Nucleus accumbens (tissue), 56 donors: ENCODE measurements at regions not wholly inside any gene's neighbourhood (a gene's known extent, or its start where the extent isn't known, plus 50 kb on each side); places are given as distances from the start of the nearest gene placed in this dataset.
A peak's percentile ranks its signal among the peaks of the same experiment; 100 is the strongest.

Experiments
- DNase-seq, 56 donors: peaks; one replicate each; lab custom pipeline; 2025; lab: John Stamatoyannopoulos, UW

DNA sequence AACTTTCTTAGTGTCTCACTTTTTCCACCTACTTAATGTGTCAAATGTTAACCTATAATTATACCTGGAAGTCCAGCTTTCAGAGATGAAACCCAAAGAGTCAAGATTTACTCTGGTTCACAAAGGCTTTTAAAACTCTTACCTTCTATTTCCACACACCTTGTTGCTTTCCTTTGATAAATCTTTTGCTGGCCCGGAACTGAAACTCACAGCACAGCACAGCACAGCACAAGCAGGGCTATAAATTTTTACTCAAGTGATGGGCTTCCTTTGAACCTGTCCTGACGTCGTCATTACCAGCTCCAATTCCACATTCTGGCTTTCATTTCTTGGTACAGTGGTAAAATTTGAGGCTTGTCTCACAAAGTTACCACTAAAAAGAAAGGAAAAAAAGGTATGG, 861.0 kb downstream of the SORCS3 start:
- DNase-seq, result no peak

DNA sequence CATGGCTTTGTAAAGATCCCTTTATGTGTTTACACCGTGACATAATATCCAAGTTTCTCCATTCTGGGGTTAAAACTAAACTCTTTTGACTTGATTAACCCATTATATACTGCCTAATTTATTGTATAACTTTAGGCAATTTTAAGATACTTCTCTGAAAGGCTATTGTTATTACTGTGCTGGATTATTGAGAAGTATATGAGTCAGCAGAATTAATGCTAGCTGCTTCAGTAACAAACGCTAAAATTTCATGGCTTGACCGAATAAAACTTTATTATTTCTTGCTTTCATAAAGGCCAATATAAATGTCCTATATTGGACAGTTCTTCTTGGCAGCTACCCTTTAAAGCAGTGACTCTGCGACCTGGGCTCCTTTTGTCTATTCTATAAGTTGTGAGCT, 853.9 kb downstream of the SORCS3 start:
- no peak for DNase-seq

DNA sequence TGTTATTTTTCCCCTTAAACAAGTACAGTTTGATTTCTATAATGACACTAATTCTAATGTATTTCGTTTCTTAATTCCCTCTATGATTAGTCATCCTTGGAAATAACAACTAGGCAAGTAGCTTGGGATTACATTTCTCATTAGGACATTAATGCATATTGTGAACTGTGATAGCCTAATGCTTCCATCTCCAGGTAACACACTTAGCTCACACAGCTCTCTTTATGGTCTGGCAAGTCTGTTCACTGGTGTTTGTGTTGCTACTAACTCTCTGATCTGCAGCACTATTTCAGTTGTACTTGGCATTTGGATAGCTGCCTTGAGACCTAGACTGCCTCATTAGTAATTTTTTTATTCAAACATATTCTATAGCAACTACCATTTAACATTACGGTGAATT, 853.2 kb downstream of the SORCS3 start:
- DNase-seq, result no peak

DNA sequence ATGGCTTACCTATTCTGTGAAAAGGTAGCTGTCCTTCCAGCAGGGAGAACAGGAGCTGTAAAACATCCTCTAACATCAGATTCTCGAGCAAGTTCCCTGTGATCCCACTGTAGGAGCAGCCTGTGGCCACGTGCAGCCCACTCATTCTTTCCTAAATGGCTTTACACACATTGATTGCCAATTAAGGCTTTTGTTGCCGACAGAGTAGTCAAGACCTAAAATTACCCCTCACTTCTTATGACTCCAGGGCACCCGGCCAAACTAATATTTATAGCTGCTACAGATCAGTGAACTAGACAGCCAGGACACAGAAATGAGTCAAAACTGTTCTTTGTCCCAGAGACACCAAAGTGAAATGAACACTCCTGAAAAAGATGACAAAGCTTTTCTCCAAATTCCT, 832.1 kb downstream of the SORCS3 start:
- DNase-seq, result no peak

DNA sequence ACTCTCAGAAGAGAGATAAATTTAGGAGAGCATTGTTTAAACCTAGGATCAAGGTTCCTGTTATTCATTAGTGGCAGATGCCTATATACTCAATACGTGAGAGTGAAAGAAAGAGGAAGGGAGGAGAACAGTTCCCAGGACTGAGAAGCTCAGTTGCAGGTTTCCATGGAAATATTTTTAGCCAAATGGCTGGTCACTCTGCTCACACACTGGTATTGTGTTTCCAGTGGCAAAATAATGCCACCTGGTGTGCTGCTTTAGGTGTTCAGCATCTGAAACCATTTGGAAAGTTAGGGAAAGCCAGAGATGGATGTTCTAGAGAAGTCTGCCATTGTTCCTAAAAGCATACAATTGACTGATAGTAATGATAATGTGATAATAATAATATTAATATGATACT, 827.7 kb downstream of the SORCS3 start:
- no peak for DNase-seq

DNA sequence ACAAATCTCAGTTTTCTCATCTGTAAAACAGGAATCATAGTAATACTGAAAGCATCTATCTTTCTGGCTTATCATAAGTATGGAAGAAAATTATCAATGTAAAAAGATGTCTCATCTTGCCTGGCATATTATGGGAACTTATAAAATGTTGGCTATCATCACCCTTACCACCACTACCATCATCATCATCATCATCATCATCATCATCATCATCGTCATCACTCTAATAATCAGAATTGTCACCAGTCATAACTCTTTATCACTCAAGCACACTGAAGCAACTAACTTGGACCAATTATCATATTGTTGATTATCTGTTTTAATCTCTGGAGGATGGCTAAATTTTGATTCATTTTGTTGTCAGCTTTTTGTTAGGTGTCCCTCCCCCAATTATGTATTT, 825.4 kb downstream of the SORCS3 start:
- no peak for DNase-seq

DNA sequence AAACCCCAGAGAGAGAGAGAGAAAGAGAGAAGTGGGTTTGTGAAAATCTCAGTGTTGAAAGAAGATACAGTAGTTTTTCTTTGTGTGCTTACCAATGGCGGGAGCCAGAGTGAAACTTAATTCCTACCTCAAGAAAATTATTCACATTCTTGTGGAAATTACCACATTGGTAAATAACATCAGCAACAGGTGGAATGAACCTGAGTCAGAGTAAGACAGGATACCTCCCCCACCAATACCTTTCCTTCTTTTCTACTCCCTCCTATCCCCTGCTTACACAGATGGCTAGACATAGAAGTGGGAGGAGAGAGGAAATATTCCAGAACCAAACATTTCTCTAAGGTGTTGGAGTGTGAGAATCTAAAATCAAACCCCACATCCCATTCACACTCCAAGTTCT, 793.9 kb downstream of the SORCS3 start:
- DNase-seq, result no peak

DNA sequence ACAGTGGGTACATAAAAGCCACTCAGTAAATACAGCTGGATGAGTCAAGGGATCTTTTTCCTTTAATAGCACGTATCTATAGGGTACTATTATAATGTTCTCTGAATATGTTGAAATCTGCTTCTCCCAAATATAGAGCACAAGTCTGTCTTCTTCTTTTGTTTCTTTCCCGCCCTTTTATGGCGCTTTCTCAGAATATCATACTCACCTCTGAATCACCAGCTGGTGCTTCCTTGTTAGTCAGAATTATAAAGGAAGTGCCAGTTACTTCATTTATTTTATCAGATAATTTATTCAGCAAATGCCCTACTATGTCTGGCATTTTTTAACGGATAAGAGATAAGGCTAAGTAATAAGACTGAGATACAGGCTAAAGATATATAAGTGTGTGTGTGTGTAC, 772.9 kb downstream of the SORCS3 start:
- no peak for DNase-seq

DNA sequence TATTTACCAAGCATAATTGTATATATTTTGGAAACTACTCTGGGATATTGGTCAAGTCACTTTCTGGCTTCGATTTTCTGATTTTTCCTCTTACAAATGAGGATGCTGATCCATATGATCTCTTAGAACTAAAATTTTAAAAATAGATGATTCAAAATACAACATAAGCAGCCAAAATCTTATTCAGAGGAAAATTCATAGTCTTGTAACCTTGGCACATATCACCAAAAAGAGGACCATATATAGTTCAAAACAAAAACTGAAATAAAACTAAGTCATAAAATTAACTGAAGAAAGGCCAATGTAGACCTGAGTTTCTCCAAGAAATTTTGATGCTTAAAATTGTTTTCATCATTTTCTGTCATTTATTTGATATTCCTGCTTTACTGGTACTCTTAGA, 768.3 kb downstream of the SORCS3 start:
- DNase-seq, result no peak

DNA sequence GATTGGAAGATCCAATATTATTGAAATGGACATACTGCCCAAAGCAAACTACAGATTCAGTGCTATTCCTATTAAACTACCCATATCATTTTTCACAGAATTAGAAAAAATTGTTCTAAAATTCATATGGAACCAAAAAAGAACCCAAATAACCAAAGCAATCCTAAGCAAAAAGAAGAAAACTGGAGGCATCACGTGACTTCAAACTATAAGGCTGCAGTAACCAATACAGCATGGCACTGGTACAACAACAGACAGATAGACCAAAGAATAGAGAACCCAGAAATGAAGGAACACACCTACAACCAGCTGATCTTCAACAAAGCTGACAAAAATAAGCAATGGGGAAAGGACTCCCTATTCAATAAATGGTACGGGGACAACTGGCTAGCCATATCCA, 765.4 kb downstream of the SORCS3 start:
- no peak for DNase-seq

DNA sequence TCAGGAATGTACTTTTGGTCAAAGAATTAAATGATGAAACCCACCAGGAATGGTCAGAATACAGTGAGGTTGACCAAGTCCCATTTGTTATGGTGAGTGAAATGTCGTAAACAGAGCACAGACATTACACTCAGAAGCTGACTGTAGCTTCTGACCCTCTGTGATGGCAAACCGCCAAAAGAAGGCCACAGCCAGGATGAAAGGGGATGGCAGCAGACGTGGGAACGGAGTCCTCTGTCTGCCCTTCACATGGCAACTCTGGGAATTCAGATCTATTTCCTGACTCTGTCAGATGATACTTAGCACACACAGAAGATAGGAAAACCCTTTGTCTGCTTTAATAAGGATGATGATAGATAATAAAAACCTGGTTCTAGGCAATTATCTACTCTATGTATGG, 757.1 kb downstream of the SORCS3 start:
- DNase-seq, result no peak

DNA sequence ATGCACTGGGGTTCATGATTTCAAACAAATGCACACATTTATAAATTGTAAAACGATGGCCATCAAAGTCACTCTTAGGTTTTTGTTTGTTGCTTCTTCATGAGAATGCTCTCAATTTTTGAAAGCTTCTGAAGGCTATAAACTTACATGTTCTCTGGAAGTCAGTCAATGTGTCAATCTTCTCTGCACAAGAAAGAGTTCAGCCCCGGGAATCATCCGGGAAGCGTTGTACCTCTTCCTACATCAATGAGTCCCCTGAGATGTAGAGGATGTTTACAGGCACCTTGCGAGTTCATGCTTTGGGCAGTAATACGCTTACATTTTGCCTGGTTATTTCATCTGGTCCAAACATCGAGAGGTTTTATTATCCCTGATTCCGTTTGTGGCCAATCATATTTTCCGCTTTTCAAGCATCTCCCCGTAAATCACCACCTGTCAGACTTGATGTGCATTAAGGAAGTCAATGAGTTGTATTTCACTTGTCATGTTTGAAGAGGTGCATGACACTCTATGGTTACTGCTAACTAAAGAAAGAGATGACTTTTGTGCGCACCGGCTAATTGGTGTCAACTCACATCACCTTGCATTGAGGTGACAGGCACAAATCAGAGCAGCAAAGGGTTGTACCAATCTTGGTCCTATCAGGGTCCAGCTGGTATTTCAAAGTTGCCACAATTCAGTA, 750.7 kb downstream of the SORCS3 start:
- no peak for DNase-seq

DNA sequence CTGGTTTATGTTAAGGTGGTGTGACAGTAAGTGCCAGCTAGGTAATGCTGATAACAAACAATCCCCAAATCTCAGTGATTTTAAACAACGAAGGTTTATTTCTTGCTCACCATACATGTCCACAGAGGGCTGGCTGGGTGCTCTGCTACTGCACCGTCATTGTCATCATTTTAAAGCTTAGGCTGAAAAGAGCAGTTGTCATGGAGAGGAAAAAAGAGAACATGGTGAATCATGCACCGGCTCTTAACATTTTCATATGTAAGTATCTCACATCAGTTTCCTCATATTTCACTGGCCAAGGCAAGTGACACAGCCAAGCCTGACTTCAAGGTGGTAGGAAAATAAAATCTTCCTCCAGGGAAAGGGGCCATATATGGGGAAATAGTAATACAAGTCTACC, 746.9 kb downstream of the SORCS3 start:
- DNase-seq, result no peak

DNA sequence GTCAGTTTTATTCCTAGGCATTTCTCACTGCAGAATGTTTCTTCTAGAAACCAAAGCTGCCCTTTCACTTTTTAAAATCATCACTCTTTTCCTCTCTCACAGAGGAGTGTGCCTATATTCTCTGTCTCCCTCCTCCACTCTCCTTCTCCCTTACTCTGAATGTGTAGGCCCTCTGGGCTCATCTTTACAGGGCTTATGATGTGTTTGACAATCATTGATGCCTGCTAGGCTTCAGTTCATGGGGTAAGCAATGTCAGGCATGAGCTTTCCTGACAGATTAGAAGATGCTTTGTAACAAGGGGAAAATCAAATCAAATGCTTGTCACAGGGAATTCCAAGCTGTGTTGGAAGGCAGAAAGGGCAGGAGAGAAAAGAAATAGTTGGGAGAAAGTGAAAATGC, 742.9 kb downstream of the SORCS3 start:
- DNase-seq, result no peak

DNA sequence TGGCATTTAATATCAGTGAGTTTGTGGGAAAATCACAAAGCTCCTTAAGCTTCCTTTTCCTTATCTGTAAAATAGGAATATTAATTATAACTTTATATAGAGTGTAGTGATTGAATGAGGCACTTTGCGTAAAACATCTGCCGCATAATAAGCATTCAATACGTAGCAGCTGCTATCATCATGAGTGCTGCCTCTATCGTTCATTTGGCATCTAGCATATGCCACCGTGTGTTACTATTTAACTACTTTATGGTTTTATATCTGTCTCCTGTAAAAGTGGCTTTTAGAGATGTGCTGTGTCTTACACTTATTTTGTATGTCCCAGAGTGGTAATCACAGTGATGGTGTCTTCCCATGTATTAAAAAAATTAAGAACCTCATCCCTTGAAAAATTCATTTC, 729.6 kb downstream of the SORCS3 start:
- no peak for DNase-seq

DNA sequence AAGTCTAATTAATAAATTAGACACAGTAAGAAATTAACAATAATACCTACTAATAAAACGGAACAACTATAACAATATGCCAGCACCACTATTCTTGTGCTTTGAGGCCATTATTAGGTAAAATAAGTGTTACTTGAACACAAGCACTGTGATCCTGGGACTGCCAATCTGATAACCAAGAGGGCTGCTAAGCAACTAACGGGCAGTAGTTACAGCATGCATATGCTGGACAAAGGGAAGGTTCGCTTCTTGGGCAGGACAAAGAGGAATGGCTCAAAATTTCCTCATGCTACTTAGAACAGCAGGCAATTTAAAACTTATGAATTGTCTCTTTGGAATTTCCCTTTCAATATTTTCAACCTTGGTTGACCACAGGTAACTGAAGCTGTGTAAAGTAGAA, 718.6 kb downstream of the SORCS3 start:
- DNase-seq, result no peak

DNA sequence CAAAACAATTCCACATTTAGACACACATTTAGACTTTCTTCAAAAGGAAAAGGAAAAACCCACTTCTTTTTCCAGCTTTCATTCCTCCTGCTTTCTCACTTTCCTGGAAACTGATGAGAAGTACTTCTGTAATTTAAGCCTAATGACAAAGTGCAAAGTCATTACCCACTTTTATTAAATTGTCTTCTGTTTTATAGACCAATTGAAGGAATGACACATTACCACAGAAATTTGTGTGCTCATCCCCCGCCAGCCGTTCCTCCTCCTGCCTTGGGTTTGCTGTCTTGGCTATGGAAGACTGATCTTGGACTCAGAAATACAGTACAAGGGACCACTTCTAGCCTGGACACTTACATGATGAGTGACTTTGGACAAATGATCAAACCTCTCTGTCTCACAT, 717.8 kb downstream of the SORCS3 start:
- DNase-seq, result no peak

DNA sequence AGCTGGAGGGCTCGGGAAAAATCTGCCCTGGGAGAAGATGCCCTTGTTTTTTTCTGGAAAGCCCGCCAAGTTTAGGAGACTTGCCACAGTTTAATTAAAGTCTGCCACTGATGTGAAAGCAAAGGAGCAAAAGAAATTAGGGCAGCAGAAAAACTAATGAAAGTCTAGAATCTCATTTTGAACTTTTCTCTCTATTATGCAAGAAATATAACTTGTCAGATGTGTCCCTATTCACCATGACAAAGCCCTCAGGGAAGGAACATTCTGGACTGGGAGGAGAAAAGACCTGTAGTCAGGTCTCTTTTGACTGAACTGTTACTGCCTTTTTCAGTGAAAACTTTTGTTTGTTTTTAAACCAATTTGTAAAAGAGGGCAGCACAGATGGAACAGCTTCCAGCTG, 715.5 kb downstream of the SORCS3 start:
- DNase-seq, result peak in 11 of 56 donors; percentile 9 to 45 (median 26)

DNA sequence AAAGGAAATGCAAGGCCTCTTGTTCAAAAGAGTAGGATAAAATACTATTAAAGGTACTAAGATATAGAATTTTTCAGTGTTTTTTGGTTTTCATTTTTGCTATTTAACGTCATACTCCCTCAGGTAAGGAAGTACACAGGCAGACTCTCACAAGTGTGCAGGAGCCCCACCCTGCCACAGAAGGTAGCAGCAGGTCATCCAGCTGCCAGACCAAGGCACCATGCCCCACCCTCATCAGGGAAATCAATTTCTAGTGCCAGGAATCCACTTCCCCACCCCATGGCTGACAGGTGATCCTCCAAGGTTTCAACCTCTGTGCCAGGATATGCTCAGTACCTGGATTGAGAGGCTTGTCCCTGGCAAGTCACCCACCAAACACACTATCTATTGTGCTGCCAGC, 712.9 kb downstream of the SORCS3 start:
- DNase-seq, result no peak

DNA sequence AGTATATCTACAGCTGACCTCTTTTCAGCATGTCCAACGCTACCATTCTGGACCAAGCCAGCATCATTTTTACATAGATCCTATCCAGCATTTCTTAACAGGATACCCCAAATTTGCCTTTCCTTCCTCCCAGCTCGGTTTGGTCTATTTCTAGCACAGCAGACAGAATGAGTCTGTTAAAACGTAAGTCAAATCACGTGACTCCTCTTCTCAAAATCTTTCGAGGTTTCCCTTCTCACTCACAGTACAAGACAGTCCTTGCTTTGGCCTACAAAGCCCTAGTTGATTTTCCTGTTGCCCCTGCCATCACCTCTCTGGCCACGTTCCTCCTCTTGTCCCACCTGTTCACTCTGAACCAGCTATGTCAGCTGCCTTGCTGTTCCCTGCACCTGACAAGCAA, 711.7 kb downstream of the SORCS3 start:
- no peak for DNase-seq

DNA sequence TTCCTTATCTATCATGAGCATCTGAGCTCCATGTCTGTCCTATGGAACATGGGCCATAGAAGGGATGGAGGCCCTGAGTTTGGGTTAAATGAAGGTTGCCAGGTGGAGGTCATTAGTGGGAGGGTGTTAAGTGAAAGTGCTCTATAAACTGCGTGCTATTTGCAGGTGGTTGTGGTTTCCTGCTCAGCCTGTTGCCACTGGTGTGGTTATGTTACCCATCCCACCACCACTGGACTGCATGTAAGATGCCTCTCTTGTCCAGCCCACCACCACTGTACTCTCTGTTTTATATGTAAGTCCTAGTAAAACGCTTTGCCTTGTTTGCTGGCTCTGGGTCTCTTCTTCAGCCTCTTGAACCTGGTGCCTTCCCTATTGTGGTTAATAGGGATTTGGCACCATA, 711.2 kb downstream of the SORCS3 start:
- DNase-seq, result no peak

DNA sequence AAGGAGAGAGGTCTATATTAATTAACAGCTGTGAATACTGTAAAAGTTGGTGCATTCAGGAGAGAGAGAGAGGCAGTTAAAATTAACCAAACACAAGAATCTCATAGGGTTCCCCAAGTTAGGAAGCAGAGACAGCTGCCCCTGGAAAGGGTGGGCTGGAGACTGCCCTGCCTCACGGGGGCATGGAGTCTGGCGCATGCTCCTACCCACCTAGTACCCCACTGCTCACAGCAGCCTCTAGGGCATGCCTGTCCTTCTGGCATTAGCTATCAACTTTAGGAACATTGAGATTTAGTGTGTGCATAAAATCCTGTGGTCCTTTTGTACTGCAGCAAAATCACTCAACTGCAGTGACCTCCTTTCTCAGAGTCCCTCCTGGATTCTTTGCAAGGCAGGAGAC, 710.1 kb downstream of the SORCS3 start:
- DNase-seq, result no peak

DNA sequence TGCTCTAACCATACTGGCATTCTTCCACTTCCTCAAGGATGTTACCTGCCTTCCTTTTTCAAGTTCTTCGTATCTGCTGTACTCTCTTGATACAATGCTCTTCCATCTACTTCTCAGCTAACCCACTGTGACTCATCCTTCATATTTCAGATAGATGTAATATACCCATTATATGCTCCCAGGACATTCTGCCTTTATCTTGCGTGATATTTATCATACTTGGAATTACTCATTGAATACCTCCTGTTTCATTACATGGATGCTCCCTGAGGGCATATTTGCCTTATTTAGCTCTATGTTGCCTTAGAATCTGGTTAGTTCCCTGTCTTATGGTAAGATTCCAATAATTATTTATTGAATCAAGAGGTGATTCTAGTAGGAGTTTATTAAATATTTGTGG, 706.4 kb downstream of the SORCS3 start:
- DNase-seq, result no peak
